ENCODE measurements at regions not wholly inside any gene's neighbourhood (a gene's known extent, or its start where the extent isn't known, plus 50 kb on each side); places are given as distances from the start of the nearest gene placed in this dataset.

GRCh38 chr5:86780018-86780417, 162.3 kb downstream of the COX7C start:
- no peak for DNase-seq (ENCODE audit: low read depth)

DNA sequence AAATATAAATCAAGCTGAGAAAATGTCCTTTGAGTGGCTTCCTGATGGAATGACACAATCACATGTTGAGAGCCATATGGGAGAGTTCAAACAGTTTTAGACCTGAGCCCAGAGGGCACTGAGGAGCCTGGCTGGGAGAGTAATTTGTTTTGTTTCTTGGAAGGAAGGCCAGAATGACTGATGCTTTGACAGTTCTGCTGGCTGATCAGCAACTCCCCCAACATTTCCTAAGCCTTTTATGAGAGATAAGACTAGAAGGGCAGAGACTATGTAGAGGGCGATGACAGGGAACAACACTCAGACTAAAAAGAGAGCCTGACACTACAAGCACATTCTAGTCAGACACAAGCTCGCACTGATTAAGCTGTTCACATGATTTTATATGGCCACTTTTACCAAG, 169.2 kb downstream of the COX7C start:
- DNase-seq (ENCODE audit: low read depth), result no peak

DNA sequence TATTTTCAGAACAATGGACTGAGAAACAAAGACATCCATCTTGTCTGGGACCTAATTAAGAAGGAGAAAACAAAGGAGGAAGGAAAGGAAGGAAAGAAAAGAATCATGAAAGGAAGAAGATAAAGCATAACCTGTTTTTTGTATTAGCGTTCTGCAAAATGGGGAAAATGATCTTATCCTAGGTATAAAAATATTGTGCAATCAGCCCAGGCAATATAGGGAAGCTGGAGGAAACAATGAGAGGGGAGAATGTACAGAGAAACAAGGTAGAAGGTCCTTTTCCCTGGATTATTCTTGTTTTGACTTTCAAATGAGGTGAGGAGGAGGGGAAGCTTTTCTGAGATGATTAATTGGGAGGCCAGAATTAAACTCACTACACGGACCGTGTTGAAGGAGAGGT, 177.9 kb downstream of the COX7C start:
- no peak for DNase-seq (ENCODE audit: low read depth)

GRCh38 chr5:86797677-86798076, 179.9 kb downstream of the COX7C start:
- no peak for DNase-seq (ENCODE audit: low read depth)

GRCh38 chr5:86806206-86806605, 188.5 kb downstream of the COX7C start:
- no peak for DNase-seq (ENCODE audit: low read depth)

GRCh38 chr5:86807046-86808031, 189.6 kb downstream of the COX7C start:
- no peak for DNase-seq (ENCODE audit: low read depth)

- no peak for DNase-seq (ENCODE audit: low read depth)
These were observed 196.6 kb downstream of the COX7C start for GRCh38 chr5:86814315-86814714.

GRCh38 chr5:86814907-86815306, 197.2 kb downstream of the COX7C start:
- DNase-seq (ENCODE audit: low read depth), result no peak

DNA sequence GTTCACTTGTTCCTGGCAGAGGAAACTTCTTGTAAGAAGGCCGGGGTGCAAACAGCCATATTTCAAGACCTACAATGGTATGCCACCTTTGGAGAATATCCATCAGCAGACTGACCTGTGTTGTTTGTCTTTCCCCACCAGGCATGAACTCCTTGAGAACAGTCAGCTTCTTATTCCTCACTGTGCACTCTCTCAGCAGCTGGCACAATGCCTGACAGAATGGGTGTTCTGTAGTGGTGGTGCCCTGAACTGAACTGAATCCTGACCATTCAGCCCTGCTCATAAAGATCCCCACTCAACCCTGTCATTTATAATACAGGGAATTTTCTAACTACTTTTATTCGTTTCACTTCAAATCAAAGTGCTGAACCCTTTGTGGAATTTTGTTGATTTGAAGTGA, 206.9 kb downstream of the COX7C start:
- DNase-seq (ENCODE audit: low read depth), result no peak

GRCh38 chr5:86831128-86831527, 213.4 kb downstream of the COX7C start:
- DNase-seq (ENCODE audit: low read depth), result no peak

- no peak for DNase-seq (ENCODE audit: low read depth)
These were observed 216.1 kb downstream of the COX7C start for GRCh38 chr5:86833868-86834267.

GRCh38 chr5:86837610-86838009, 219.9 kb downstream of the COX7C start:
- DNase-seq (ENCODE audit: low read depth), result no peak

- DNase-seq (ENCODE audit: low read depth), result no peak
These were observed 220.3 kb downstream of the COX7C start for GRCh38 chr5:86838083-86838482.

DNA sequence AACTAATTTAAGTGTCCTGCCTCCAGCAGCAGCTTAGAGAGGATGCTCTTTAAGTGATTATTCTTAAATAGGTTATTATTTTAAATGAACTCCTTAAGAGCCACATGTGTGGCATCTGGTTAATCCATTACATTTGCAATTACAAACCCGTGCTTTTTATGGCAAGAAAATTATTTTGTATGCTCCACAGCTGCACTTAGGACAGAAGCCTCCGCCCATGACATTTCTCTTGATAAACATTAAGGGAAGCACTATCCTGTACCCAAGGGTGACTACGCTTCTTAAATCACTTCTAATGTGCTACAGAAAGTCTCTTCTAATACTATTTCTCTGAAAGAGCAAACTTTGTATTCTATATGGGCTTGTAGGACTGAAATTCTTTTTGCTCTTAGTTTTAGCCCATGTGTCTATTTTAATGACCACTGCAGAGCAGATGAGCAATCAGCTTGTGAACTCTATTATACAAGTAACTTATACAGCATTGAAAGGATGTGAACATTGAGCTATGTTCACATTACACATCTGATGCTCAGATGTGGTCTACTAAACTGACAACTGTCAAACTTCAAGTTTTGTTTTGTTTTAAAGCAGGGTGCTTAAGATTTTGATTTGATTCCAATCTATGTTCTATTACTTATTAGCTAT, 223.4 kb downstream of the COX7C start:
- no peak for DNase-seq (ENCODE audit: low read depth)

- no peak for DNase-seq (ENCODE audit: low read depth)
These were observed 240.7 kb downstream of the COX7C start for GRCh38 chr5:86858442-86858841.

- DNase-seq (ENCODE audit: low read depth), result no peak
These were observed 243.8 kb downstream of the COX7C start for GRCh38 chr5:86861512-86861911.

DNA sequence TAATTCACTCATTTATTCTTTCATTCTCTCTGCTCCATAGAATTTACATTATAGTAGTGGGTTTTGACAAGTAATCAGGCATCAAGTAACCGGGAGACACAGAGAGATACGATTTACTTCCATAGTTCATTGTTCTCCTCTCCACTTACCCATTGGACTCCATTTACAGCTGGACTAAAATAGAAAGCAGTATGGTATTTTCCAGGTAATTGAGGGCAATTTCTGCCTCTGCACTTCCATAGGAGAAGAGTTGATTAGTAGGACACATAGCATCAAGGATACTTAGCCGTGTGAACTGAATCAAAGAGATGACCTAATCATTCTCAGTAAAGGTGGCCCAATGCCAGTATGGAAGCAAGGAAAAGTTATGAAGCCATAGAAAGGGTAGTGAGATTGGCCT, 244.4 kb downstream of the COX7C start:
- no peak for DNase-seq (ENCODE audit: low read depth)

GRCh38 chr5:86864051-86864450, 246.3 kb downstream of the COX7C start:
- DNase-seq (ENCODE audit: low read depth), result no peak

DNA sequence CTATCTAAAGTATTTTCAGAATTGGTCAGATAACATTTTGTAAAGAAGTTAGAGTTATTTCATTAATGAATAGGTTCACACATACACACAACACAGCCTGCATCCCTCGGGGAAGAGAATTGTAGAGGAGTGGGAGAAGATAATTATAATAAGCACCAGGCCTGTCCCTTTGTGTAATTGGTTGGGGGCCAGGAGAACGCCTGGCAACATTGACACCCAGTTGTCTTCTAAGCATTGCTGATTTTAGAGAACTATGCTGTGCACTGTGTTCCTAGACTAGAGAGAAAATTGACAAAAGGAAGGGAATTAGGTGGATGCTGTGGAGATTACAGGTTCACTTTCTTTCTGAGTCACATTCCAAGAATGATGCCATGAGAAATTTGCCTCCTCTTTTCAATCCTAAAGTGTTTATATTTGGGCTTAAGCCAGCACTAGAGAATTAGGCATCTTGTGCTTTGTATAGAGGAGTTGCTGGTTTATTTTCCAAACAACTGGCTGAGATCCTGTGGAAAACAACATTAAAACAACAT, 247.6 kb downstream of the COX7C start:
- no peak for DNase-seq (ENCODE audit: low read depth)

GRCh38 chr5:86866036-86866435, 248.3 kb downstream of the COX7C start:
- no peak for DNase-seq (ENCODE audit: low read depth)

DNA sequence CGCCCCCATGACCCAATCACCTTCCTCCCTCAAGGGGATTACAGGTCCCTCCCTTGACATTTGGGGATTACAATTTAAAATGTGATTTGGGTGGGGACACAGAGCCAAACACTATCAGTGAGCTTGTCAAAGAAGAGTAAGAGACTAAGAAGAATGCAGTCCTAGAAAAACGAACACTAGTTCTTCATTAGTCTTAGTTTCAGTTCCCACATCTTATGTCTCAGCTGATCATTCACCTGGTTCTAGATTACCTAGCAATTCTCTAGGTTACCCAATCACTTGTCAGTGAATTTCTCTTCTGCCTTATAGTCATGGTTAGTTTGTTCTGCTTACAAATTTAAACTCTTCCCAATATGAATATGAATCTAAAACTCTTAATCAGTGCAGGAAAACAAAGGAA, 251.5 kb downstream of the COX7C start:
- DNase-seq (ENCODE audit: low read depth), result no peak

- DNase-seq (ENCODE audit: low read depth), result no peak
These were observed 257.8 kb downstream of the COX7C start for GRCh38 chr5:86875539-86875938.

DNA sequence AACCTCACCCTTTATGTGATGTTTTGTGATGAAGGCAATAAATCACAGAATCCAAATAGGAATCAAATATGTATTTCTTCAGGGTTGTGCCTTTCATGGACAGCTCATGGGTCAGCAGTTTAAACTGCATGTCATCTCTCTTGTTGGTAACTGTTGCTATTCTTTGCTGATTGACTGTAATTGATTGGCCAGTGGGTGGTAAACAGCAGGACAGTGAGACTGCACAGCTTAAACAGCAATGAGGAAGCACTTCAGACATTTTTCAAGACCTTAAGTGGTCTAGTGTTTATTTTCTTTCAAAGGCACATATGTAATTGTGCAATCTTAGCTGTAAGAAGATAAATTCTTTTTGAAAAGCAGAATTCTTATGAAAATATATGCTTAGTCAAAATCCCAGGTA, 260.5 kb downstream of the COX7C start:
- DNase-seq (ENCODE audit: low read depth), result no peak

All from fibroblast of gingiva (primary cell).